Spleen (tissue), 11 donors: ENCODE measurements at regions not wholly inside any gene's neighbourhood (a gene's known extent, or its start where the extent isn't known, plus 50 kb on each side); places are given as distances from the start of the nearest gene placed in this dataset.

Experiments used
- DNase-seq: peaks from one replicate; pipeline ENCODE4 v3.0.0-alpha.2; 2020
- H3K27ac ChIP-seq, 8 donors: fragments of 200-600 bp; sonication (generic) in 7 of 8; 1 replicate in 4 of 8; 2 replicates in 4 of 8; pipeline versions ENCODE4 v1.5.0 to v1.8.0; 2016 to 2021; ENCODE audit warnings: inconsistent platforms in 4 of 8, mild to moderate bottlenecking in 4 of 8, moderate library complexity in 1 of 8
- H3K27me3 ChIP-seq, 7 donors: fragments of 200-600 bp; sonication (generic) in 6 of 7; replicated peaks in 1 of 7; 1 replicate in 4 of 7; 2 replicates in 3 of 7; pipeline versions ENCODE4 v1.5.0 to v1.8.0; 2016 to 2021; ENCODE audit warnings: inconsistent platforms in 3 of 7, mild to moderate bottlenecking in 1 of 7
- H3K36me3 ChIP-seq, 6 donors: fragments of 200-600 bp; sonication (generic) in 5 of 6; 1 replicate in 4 of 6; 2 replicates in 2 of 6; pipeline versions ENCODE4 v1.5.0 to v1.8.0; 2016 to 2021; ENCODE audit warnings: inconsistent platforms in 2 of 6
- H3K4me1 ChIP-seq, 6 donors: fragments of 200-600 bp; sonication (generic) in 5 of 6; 1 replicate in 3 of 6; 2 replicates in 3 of 6; pipeline versions ENCODE4 v1.5.0 to v1.8.0; 2016 to 2021; ENCODE audit warnings: inconsistent platforms in 3 of 6
- H3K4me3 ChIP-seq, 8 donors: fragments of 200-600 bp; sonication (generic) in 7 of 8; 1 replicate in 4 of 8; 2 replicates in 4 of 8; pipeline versions ENCODE4 v1.5.0 to v1.8.0; 2016 to 2021; ENCODE audit warnings: inconsistent platforms in 4 of 8, mild to moderate bottlenecking in 4 of 8, moderate library complexity in 2 of 8
- H3K9me3 ChIP-seq, 8 donors: fragments of 200-600 bp; sonication (generic) in 7 of 8; 1 replicate in 4 of 8; 2 replicates in 4 of 8; pipeline versions ENCODE4 v1.5.0 to v1.8.0; 2016 to 2021; ENCODE audit warnings: inconsistent platforms in 4 of 8
- POLR2A ChIP-seq, 3 donors: fragments of 450-650 bp; IDR thresholded peaks; one replicate each; pipeline ENCODE4 v1.5.1; 2017; ENCODE audit warnings: antibody characterized with exemption in 3 of 3, mild to moderate bottlenecking in 1 of 3
- POLR2AphosphoS5 ChIP-seq, 3 donors: sonication (generic); formaldehyde crosslinking; IDR thresholded peaks; one replicate each; pipeline ENCODE4 v1.5.1; 2017; ENCODE audit warnings: antibody characterized with exemption in 3 of 3
- WGBS, 5 donors: extraction: QIAGEN DNeasy Blood & Tissue Kit in 3 of 5; methylation state at CpG; one replicate each; pipeline versions ENCODE4 v1.1.5 to v1.1.7; 2013 to 2018; 5-methylcytosine and 5-hydroxymethylcytosine counted together
- intact Hi-C: fragments of 100-400 bp; cut with DNase I; formaldehyde crosslinking; loops from one replicate; pipeline ENCODE4 v1.15.0; 2023; ENCODE audit warnings: low total_unique reads
- TF ChIP-seq, protein P1 (sequence below), 11 experiments: fragments of 200-600 bp in 7 of 11; fragments of 450-650 bp in 4 of 11; sonication (generic) in 4 of 11; IDR thresholded peaks in 8 of 11; conservative IDR thresholded peaks in 3 of 11; 1 replicate in 7 of 11; 2 replicates in 4 of 11; pipeline versions ENCODE4 v1.4.0 to v1.8.0; 2016 to 2021; ENCODE audit warnings: antibody characterized with exemption in 11 of 11, inconsistent platforms in 4 of 11, mild to moderate bottlenecking in 1 of 11
- donor health status: healthy with polysubstance abuse.
- donor health status: DM: no; HTN: no; CAD: no; lungs with moderate emphysema.
- donor health status: DM: no; HTN: no; CAD: no.
- donor health status: Bipolar disorder and iron deficiency.
- donor health status: healthy.
- donor health status: DM: no; HTN: no; CAD: no.
- donor health status: DM: yes; HTN: yes; CAD: no.

DNA sequence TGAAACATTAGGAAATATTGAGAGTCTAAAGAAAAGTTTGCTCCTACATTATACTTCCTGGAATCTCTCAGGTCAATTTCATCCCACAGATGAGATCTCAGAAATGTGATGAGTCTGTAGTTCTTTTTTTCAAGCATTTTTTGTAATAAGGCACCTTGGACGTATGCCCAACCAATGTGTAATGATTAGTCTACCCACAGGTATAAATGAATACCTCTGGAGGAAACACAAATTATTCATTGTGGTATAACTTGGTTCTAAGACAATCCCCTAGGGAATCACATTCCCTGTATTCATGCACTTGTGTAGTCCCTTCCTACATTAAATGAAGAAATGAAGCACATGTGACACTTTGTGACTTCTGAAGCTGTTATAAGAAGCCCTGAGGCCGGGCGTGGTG is 596.2 kb upstream of the UBE2E2 start:
- intact Hi-C loops, result no loop called here
- Histone ChIP-seq H3K4me1 (no peaks in the 10 kb centered on the region), H3K27me3 (no peaks in the 10 kb centered on the region), H3K4me3 (no peak overlapping the region), H3K27ac (no peak overlapping the region), H3K36me3 (no peaks in the 10 kb centered on the region), H3K9me3 (no peaks in the 10 kb centered on the region)
- WGBS, 5 donors, result 85 to 90% (median 86%) methylated on average over 3 of the region's 3 CpGs
- TF ChIP-seq, protein P1, sequence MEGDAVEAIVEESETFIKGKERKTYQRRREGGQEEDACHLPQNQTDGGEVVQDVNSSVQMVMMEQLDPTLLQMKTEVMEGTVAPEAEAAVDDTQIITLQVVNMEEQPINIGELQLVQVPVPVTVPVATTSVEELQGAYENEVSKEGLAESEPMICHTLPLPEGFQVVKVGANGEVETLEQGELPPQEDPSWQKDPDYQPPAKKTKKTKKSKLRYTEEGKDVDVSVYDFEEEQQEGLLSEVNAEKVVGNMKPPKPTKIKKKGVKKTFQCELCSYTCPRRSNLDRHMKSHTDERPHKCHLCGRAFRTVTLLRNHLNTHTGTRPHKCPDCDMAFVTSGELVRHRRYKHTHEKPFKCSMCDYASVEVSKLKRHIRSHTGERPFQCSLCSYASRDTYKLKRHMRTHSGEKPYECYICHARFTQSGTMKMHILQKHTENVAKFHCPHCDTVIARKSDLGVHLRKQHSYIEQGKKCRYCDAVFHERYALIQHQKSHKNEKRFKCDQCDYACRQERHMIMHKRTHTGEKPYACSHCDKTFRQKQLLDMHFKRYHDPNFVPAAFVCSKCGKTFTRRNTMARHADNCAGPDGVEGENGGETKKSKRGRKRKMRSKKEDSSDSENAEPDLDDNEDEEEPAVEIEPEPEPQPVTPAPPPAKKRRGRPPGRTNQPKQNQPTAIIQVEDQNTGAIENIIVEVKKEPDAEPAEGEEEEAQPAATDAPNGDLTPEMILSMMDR (IDR thresholded peaks at IDR 0.05 in 8 of 11, conservative IDR thresholded peaks at IDR 0.05 in 3 of 11), result no peak
- TF ChIP-seq POLR2AphosphoS5 (IDR thresholded peaks at IDR 0.05) (no peak), POLR2A (IDR thresholded peaks at IDR 0.05) (no peak)
- DNase-seq, result no peak

DNA sequence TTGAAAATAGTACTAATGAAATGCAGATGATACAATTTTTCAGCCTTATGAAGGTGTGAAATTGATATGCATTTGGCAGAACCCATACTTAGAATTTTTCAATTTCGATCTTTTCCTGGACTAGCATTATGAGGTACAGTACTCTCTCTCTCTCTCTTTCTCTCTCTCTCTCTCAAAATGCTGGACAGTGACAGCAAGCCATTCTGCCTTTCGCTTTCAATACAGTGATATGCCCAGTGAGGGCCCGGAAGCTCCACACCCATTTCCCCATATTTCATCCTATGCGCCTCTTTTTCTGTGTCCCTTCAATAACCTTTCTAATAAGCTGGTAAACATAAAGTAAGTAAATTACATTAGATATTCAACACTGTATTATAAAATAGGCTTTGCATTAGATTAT is 595.0 kb upstream of the UBE2E2 start:
- Histone ChIP-seq H3K4me1 (no peaks in the 10 kb centered on the region), H3K36me3 (no peaks in the 10 kb centered on the region), H3K27ac (no peak overlapping the region), H3K27me3 (no peaks in the 10 kb centered on the region), H3K9me3 (no peaks in the 10 kb centered on the region), H3K4me3 (no peak overlapping the region)
- TF ChIP-seq, protein P1 (IDR thresholded peaks at IDR 0.05 in 8 of 11, conservative IDR thresholded peaks at IDR 0.05 in 3 of 11), result no peak
- TF ChIP-seq POLR2AphosphoS5 (IDR thresholded peaks at IDR 0.05) (no peak), POLR2A (IDR thresholded peaks at IDR 0.05) (no peak)
- intact Hi-C loops, result no loop called here
- DNase-seq, result no peak
- 92 to 97% (median 94%) methylated on average over 4 of the region's 4 CpGs for WGBS, 5 donors

DNA sequence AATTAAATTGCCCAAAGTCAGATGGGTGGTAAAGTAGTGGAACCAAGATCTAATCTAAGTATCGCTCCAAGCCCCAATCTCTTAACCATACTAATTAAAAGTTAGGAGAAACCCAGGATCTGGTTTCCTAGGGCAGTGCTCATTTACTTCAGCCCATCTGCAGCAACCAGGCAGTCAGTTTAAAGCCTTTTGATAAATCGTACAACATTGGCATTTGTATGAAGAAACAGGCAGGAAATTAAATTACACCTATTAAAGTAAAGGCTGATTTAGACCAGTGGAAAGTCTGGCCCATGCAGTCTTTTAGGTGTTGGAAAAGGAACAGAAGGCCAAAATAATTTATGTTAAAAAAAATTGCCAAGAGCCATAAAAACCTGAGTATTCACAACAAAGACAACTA is 594.4 kb upstream of the UBE2E2 start:
- Histone ChIP-seq H3K27ac (no peak overlapping the region), H3K4me3 (no peak overlapping the region), H3K27me3 (no peaks in the 10 kb centered on the region), H3K4me1 (no peaks in the 10 kb centered on the region), H3K9me3 (no peaks in the 10 kb centered on the region), H3K36me3 (no peaks in the 10 kb centered on the region)
- TF ChIP-seq POLR2AphosphoS5 (IDR thresholded peaks at IDR 0.05), result no peak
- TF ChIP-seq POLR2A (IDR thresholded peaks at IDR 0.05), result no peak
- TF ChIP-seq, protein P1 (IDR thresholded peaks at IDR 0.05 in 8 of 11, conservative IDR thresholded peaks at IDR 0.05 in 3 of 11), result no peak
- WGBS, 5 donors, result 92 to 96% (median 93%) methylated on average over 2 of the region's 2 CpGs
- no peak for DNase-seq
- intact Hi-C loops, result no loop called here

DNA sequence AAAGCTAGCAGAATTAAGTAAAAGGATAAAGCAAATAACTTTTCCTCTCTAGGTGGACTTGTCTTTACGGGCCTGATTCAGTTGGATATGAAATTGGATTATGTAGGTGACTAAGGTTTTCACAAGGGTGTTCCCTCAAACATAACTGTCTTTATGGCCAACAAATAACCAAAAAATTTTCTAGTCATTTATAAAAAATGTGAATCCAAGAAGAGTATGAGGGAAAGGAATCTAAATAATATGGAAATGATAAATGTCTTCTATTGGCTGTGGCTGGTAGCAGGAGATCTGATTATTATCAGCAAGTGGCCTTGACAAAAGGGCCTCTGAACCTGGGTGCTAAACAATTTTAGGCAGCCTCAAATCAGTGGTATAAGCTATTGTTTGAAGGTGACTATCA is 594.0 kb upstream of the UBE2E2 start:
- TF ChIP-seq, protein P1 (IDR thresholded peaks at IDR 0.05 in 8 of 11, conservative IDR thresholded peaks at IDR 0.05 in 3 of 11), result no peak
- TF ChIP-seq POLR2AphosphoS5 (IDR thresholded peaks at IDR 0.05) (no peak), POLR2A (IDR thresholded peaks at IDR 0.05) (no peak)
- Histone ChIP-seq H3K27me3 (no peaks in the 10 kb centered on the region), H3K36me3 (no peaks in the 10 kb centered on the region), H3K4me1 (no peaks in the 10 kb centered on the region), H3K4me3 (no peak overlapping the region), H3K9me3 (no peaks in the 10 kb centered on the region), H3K27ac (no peak overlapping the region)
- DNase-seq, result no peak
- WGBS, 5 donors, result 76 to 95% (median 86%) methylated on average over 1 of the region's 1 CpG
- intact Hi-C loops, result no loop called here
